GM04503 (cell line): ENCODE measurements at regions not wholly inside any gene's neighbourhood (a gene's known extent, or its start where the extent isn't known, plus 50 kb on each side); places are given as distances from the start of the nearest gene placed in this dataset.

Experiments used
- DNase-seq: peaks from one replicate; pipeline ENCODE4 v3.0.0-alpha.2; 2012; ENCODE audit warnings: low read depth

GRCh38 chr16:79698341-79698753, 97.8 kb upstream of the MAF start:
- no peak for DNase-seq

GRCh38 chr16:79697562-79698112, 97.1 kb upstream of the MAF start:
- DNase-seq = no peak

- no peak for DNase-seq
Measured at GRCh38 chr16:79691007-79691406, 90.5 kb upstream of the MAF start.

GRCh38 chr16:79690159-79690558, 89.6 kb upstream of the MAF start:
- no peak for DNase-seq

GRCh38 chr16:79687249-79688130, 87.0 kb upstream of the MAF start:
- no peak for DNase-seq

GRCh38 chr16:79685871-79686270, 85.3 kb upstream of the MAF start:
- DNase-seq = no peak

GRCh38 chr16:79679334-79679733, 78.8 kb upstream of the MAF start:
- DNase-seq = no peak

GRCh38 chr16:79677799-79678530, 77.4 kb upstream of the MAF start:
- no peak for DNase-seq

- DNase-seq = no peak
Measured at GRCh38 chr16:79673635-79674034, 73.1 kb upstream of the MAF start.

GRCh38 chr16:79672524-79672923, 72.0 kb upstream of the MAF start:
- DNase-seq = no peak

- DNase-seq = no peak
Measured at GRCh38 chr16:79668502-79668901, 68.0 kb upstream of the MAF start.

GRCh38 chr16:79665970-79666369, 65.4 kb upstream of the MAF start:
- DNase-seq = no peak

GRCh38 chr16:79664407-79664806, 63.9 kb upstream of the MAF start:
- DNase-seq = no peak

GRCh38 chr16:79662669-79663313, 62.3 kb upstream of the MAF start:
- no peak for DNase-seq

- DNase-seq = no peak
Measured at GRCh38 chr16:79662122-79662521, 61.6 kb upstream of the MAF start.

- DNase-seq = no peak
Measured at GRCh38 chr16:79661578-79661977, 61.0 kb upstream of the MAF start.

- no peak for DNase-seq
Measured at GRCh38 chr16:79659344-79659743, 58.8 kb upstream of the MAF start.

GRCh38 chr16:79658301-79659033, 57.9 kb upstream of the MAF start:
- no peak for DNase-seq

GRCh38 chr16:79656553-79657115, 56.1 kb upstream of the MAF start:
- DNase-seq = no peak

GRCh38 chr16:79653373-79653891, 52.9 kb upstream of the MAF start:
- no peak for DNase-seq

- no peak for DNase-seq
Measured at GRCh38 chr16:79651363-79651762, 50.8 kb upstream of the MAF start.
